NCI-H526 (cell line): ENCODE measurements at regions not wholly inside any gene's neighbourhood (a gene's known extent, or its start where the extent isn't known, plus 50 kb on each side); places are given as distances from the start of the nearest gene placed in this dataset.
"Not testable (repeated sequence)": the region's sequence is repeated elsewhere in the genome, so short reads cannot be mapped to it uniquely, and the experiment has no call there.

Experiments
- DNase-seq, 2 experiments: peaks; one replicate each; lab custom pipeline; 2025; lab: John Stamatoyannopoulos, UW

DNA sequence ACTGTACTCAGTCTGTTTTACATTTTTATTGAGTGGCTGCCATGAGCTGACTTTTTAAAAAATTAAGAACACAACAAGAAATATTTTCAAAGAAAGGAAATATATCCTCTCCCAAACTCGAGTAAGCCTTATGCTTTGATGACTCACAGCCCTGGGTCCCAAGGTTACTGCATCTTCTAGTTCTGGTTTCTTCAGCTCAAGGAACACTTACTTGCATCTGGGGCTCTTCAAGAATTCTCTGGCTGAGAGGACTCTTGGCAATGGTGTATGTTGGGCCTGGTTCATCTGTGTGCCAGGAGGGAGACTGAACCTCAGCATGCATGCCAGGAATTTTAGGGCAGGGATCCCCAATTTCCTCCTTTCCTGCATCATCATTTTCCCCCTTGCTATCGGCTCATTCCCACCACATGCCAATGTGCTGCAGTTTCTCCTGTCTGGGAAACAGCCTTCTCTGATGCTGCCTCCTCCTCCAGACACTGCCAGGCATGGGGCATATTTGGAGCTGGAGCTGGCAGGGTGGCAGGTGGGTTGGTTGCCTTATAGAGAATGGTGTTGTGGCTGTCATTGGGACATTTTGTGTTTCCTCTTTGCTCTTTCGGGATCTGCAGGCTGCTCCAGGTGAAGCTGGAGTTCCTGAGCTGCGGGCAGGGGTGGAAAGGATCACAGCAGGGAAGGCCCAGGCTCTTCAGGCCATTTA is 192.2 kb upstream of the HS6ST1 start:
- DNase-seq = no peak

DNA sequence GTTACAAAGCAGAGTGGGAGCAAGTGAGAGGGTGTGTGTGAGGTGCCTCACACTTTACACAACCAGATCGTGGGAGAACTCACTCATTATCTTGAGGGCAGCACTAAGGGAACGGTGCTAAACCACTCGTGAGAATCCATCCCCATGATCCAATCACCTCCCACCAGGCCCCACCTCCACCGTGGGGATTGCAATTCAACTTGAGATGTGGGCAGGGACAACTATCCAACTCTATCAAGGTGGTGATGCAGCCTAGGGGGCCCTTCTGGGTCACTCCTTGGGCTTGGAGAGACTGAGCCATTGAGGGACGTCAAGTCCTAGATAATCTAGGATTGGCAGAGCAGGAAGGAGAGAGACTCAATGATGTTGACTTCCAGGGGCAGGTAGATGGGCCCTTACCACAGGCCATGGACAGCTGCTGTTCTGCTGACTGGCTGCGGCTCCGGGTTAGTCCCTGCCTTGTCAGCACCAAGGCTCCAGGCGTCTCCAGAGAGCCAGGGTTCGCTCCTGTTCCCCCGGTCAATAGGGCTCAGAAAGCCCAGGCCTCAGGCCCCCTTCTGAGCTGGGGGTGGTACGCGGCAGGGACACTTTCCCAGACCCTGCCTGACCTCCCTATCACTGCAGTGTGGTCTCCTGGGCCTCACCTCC is 193.2 kb upstream of the HS6ST1 start:
- no peak for DNase-seq

DNA sequence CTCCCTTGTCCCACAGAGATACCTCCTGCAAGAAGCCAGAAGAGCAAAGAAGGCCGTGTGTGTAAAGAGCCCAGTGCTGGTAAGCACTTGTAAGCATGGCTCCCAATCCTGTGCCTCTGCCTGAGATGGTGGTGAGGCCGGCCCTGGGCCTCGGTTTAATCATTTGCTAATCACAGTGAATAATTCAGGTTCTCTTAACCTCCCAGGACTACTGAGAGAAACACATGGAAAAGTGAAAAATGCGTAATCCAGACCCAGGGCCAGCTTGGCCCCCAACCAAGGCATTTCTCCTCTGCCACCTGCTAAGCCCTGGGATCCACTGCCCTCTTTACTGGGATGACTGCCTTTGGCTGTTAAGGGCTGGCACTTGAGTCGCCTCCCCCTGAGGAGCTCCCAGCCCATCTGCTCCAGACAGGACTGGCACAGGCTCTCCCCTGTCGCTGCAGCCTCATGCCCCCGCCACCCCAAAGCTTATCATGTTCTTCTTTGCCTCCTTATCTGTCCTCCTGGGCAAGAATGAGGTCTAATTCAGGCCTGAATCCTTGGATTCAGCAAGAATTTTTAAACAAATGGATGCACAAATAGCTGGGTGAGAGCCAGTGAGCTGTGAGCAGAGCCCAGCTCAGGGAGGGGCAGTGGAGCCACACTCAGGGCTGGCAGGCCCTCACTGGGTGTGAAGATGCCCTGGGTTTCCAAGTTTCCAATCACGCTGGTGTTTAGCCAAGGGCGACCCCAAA is 193.9 kb upstream of the HS6ST1 start:
- DNase-seq = no peak

DNA sequence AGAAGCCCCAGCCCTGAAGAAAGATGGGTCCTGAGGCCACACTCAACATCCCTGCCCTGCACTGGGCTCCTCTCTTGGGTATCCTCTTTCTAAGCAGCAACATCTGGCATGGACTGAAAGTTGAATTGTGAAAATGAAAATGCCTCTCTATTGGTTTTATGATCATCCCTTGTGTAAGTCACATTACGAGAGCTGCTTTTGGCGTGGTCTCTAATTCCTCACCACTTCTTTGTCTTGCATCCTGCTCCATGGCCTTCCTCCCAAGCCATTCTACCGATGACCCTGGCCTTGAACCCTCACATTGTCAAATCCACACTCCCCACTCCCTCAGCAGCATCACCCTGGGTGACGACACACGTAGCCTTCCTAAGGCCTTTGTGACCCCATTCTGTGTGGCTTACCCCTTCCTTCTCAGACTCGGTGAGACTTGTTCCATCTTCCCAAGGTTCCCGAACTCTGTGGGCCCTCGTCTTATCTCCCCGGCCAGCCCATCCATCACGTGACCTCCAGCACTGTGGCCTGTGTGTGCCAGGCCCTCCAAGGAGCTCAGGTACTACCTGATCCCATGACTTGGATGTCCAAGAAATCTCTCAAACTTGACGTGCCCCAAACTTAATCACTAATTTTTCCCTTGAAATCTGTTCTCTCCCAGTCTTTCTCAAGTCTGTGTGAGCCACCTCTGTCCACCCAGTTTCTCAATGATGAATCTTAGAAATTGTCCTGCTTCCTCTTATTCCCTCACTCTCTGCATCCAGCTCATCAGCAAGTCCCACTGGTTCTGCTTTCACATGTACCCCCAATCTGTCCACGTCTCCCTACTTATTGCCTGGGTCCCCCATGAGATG is 194.7 kb upstream of the HS6ST1 start:
- no peak for DNase-seq

DNA sequence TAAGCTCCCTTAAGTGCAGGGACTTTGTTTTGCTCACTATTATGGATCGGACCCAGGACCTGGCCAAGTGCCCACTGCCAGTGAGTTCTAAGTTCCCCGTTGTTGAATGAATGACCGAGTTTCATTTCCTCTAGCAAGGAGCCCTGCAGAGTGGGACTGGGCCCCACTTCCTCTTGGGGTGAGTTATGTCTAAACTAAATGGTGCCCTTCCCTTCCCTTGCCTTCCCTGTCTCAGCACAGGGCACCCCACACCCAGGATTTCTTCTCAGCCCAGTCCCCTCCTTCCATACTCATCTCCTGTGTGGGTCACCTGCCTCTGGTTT is 195.3 kb upstream of the HS6ST1 start:
- no peak for DNase-seq

DNA sequence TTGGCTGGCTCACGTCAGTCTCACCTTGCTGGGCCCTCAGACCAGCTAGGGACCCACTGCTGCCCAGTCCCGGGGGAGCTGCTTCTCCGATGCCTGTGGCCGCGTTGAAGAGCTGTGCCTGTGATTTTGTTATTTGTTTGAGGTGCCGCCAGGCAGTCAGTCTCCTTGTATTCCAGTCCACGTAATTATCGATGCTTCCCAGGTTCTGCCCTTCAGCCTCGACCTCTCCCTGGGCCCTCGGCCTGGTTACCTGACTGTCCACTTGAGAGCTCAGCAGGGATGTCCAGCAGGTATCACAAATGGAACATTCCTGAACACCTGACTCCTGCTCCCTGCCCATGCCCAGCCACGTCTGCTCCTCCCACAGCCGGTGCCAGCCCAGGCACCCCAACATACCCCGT is 195.9 kb upstream of the HS6ST1 start:
- DNase-seq = no peak

DNA sequence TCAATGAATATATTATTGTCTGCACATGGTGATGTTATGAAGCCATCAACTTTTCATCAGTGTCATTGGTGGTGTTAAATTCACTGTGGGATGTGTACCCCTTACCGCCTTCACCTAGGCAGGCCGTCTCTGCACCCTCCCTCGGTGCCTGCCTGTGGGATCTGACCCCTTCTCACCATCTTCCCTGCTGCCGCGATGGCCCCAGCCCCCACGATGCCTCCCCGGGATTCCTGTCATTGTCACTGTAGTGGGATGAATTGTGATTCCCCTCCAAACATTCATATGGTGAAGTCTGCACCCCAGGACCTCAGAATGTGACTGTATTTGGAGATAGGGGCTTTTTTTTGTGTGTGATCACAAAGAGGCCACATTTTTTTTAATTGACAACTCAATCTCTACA is 198.3 kb upstream of the HS6ST1 start:
- DNase-seq = no peak

DNA sequence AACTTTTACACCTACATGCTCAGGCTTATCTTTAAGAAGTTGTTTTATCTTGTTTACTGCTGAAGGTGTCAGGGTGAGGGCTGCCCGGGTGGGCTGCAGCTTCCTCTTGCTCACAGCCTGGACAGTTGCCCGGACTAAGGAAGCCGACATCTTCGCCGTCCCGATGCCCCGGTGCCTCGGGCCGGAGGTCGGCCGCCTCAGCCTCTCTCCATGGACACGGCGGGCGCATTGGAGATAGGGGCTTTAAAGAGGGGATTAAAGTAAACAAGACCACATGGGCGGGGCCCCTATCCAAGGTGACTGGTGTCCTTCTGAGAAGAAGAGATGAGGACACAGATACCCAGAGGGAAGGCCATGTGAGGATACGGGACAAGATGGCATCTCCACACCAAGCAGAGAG is 200.4 kb upstream of the HS6ST1 start:
- not testable (repeated sequence) for DNase-seq

DNA sequence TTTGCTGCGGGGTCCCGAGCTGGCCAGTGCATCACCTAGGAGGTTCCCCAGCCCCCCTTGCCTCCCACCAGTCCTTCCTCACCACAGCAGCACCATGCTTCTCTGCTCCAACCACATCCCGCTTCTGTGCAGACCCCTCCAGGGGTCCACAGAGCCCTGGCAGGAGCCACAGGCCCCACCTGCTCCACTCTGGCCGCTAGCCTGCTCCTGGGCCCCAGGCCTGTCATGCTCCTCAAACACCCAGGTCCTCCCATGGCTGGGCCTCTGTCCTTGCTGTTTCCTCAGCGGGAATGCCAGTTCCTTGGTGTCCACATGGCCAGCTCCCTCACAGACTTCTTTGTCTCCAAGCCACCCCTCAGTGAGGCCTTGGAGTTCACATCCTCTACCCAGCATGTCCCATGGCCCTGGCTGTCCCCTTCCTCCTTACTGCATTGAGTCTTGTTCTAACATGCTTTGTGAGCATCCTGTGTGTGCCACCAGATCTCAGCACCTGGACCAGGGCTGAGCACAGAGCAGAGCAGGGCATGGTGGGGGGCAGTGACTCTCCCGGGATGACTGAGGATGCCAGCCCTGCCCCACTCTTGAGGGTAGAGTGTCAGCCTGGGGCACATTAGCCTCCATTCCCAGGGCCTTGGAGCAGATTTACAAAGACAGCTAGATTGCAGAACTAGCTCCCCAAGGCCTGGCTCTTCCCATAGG is 201.0 kb upstream of the HS6ST1 start:
- no peak for DNase-seq

DNA sequence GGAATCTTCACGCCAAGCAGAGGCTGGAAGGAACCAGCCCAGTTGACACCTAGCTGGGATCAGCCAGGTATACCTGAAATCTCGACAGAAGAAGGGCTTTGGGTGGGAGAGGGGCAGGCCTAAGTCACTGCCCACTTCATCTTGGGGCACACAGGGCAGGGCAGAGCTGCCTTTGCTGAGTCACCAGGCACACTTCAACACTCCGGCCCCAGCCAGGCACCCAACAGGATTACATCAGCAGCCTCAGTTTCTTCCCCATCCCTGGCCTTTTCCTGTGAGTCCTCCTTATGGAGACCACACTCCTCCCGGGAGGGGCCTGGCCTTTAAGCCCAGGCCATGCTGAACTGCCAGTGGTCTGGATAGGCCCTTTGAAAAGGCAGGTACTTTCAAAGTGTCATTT is 201.7 kb upstream of the HS6ST1 start:
- no peak for DNase-seq

DNA sequence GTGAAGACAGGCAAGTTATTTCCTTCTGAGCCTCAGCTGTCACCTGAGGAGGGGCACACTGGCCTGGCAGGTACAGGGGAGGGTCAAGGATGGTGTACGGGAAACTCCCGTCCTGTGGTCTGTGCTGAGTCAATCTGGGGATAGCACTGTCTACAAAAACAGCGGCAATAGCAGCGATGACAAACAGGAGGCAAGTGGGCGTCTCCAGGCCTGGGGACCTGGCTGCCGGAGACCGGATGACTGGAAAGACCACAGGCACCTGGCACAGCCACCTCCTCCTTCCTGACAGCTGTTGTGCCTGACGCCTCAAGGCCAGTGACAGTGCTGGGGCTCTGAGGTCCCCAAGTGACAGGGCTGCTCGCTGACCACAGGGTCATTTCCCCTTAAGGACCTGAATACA is 202.1 kb upstream of the HS6ST1 start:
- DNase-seq = no peak

DNA sequence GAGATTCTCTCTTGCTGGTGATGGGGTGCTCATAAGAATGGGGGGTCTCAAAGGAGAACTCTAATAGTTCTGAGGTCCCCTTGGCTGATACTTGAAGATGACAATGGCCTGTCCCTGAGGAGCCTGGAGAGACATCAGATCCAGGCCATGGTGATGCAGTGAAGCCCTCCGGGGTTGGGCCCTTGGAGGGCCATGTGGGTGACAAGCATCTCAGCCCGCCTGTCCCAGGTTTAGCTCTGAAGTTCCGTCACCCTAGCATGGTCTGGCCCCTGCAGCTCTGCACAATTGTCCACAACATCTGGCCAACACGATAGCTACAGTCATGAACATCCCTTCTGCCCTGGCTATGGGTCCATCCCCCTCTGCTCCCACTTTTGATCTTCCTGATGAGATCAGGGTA is 202.8 kb upstream of the HS6ST1 start:
- no peak for DNase-seq

DNA sequence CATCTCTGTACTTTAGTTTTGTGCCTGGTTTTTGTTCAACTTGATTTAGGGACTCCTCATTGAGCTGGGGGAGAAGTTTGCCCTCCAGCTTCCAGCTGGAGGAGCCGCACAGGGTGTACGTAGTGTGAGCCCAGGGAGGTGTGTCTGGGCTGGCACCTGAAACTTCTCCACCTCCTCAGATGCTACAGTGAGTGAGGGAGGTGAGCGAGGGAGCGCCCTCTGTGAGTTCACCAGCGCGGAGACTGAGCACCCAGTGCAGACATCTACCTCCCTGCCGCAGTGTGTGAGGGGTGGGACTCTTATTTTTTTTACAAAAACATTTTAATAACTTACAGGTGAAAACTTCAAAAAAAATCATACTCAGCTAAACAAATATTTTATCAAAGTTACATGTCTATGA is 204.2 kb upstream of the HS6ST1 start:
- no peak for DNase-seq

DNA sequence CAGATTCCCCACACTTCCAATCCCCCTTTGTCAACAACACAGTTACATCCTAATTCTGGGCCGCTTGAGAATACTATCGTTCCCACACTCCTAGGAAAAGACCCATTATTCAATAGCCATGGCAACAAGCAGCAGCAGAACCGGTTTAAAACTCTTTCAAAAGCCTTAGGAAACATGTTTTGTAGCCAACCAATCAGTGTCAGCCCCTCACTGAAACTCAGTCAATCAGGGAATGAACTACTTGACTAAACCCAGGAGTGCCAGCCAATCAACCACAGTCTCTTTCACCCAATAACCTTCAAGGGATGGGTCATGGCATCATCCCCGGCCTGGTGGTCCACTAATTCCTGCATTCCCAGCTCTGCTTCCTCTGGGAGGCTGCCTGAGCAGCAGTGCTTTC is 204.8 kb upstream of the HS6ST1 start:
- no peak for DNase-seq

DNA sequence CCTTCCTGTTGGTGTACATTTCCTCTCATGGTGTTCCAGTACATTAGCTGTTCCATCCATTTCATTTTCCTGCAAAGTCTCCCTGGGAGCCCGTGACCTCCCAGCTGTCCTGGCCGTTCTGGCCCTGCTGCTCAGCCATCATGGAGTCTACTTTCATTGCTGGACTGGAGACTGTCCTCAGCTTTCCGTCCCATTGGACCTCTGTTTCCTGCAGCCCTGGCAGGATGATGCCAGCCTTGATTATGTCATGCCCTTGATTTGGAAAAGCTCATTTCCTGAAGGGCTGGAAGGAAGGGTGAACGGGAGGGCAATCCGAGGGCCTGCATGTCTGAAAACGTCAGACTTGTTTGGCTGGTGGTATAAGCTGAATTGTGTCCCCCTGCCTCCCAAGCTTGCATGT is 205.5 kb upstream of the HS6ST1 start:
- DNase-seq = no peak

DNA sequence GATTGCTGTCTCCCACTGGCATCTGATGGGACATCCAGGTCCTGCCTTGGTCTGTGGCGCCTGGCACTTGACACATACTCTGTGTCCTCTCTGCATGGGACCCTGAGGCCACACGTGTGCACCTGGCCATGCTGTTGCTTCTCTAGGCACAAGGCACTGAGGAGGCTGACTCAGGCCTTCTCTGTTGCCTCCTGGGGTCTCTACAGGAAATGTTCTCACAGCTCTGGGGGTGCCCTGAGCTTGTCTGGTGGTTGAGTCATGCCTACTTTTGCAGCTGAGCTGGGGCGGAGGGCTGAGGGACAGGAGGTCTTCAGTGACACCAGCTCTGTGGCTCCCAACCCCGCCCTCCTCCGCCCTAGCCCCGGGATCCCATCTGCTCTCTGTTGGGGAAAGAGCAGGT is 207.0 kb upstream of the HS6ST1 start:
- no peak for DNase-seq

DNA sequence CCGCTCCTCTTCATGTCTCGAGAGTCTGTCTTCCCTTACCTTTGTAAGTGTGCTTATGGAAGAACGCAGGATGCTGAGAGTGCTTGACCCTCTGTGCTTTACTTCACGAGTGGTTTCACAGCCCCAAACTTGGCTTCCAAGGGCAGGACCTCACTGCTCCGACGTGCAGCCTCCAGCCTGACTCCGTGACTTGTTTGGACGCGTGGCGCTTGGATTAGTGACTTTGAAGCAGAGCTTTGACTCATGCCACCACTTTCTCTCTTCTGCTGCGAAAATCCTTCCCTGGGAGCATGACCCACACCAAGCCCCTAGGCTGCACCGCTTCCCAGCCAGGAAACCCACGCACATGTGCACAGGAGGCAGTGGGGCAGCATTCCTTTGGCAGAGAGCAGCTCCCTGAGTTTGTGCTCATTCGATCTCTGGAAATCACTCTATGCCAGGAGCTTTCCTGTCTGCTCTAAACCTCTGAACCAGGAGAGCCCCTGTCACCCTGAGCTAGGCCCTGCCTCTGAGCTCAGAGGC is 207.8 kb upstream of the HS6ST1 start:
- no peak for DNase-seq

DNA sequence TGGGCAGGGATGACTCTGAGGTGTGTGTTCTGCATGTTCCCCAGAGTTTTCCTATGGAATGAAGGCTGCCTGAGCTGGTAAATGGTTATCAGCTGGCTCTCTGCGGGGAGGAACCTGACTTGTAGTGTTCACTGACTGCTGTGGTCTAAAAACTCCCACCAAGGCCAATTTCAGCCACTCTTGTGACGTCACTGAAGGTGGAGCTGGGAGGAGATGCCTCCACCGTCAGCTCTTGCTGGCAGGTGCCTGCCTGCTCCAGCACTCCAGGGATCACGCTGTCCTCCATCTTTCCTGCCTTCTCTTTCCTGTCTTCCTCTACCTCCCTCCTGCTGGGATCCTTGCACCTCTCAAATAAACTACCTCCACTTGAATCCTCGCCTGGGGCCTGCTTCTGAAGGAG is 209.5 kb upstream of the HS6ST1 start:
- DNase-seq = no peak

DNA sequence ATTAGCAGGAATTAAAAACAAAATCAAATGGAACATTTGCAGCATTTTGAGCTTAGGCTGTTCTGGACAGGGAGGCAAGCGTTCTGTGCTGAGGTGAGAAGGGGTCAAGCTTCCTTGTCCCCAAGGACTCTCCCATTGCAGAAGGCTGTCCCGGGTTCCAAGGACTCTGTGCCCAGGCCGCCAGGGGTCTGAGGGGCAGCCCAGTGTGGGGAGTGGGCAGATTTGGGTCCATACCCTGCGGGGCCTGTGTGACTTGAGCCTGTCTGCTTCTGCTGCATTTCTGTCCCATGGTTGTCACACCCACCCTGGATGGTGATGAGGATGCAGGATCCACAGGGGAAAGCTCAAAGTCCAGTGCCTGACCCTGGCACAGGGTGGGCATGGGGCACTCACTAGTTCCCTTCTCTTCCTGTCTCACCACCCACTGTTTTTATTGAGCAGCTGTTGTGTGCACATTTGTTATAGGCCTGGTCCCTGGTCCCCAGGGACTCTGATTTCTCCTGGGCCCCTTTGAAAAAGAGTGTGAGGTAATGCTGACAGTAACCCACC is 211.4 kb upstream of the HS6ST1 start:
- no peak for DNase-seq

DNA sequence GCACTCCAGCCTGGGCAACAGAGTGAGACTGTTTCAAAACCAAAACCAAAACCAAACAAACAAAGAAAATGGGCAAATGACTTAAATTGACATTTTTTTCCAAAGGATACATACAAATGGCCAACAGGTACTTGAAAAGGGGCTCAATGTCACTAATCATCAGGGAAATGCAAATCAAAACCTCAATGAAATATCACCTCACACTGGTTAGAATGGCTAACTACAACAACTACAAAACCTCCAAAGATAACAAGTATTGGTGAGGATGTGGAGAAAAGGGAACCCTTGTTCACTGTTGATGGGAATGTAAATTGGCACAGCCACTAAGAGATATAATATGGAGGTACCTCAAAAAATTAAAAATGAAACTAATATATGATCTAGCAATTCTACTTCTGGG is 213.2 kb upstream of the HS6ST1 start:
- DNase-seq = peak in 1 of 2 experiments; percentile 19

DNA sequence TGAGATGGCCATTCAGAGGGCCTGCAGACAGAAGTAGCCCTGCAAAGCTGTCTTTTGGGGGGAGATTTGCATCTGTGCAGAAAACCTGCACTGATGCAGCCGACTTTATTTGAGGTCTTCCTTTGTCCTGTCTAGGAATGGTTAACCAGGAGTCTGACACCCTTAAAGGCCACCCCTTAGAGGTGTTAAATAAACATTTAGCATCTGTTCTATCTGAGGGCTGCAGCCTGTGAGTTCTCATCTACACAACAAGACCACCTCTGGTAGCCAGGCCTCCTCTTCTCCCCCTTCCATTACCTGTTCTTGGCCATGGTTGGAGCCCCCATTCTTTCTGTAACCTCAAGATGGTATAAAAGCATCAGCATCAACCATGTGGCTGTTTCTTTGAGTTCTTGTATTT is 214.4 kb upstream of the HS6ST1 start:
- no peak for DNase-seq
